SH-SY5Y (cell line): ENCODE measurements at regions not wholly inside any gene's neighbourhood (a gene's known extent, or its start where the extent isn't known, plus 50 kb on each side); places are given as distances from the start of the nearest gene placed in this dataset.

ENCODE experiments used
- GATA2 ChIP-seq: IDR thresholded peaks from 2 replicates; pipeline ENCODE4 v1.6.1; 2011; ENCODE audit warnings: mild to moderate bottlenecking, low read depth, low read length
- GATA3 ChIP-seq: IDR thresholded peaks from 2 replicates; pipeline ENCODE4 v1.6.1; 2011; ENCODE audit warnings: low read depth, mild to moderate bottlenecking, low read length, moderate library complexity

GRCh38 chr14:83260751-83261150, 1727.1 kb upstream of the SEL1L start:
- no peak for TF ChIP-seq GATA2
- TF ChIP-seq GATA3, result no peak
